ENCODE measurements at regions not wholly inside any gene's neighbourhood (a gene's known extent, or its start where the extent isn't known, plus 50 kb on each side); places are given as distances from the start of the nearest gene placed in this dataset.
"Not testable (repeated sequence)": the region's sequence is repeated elsewhere in the genome, so short reads cannot be mapped to it uniquely, and the experiment has no call there.

- TF ChIP-seq CTCF (IDR thresholded peaks at IDR 0.05; ENCODE audit: borderline replicate concordance, control extremely low read depth, extremely low read depth, insufficient read depth, missing control alignments) = no peak
- DNase-seq (ENCODE audit: low spot score) = no peak
- in situ Hi-C loops (cut with MboI; ENCODE audit: low sequenced_read_pairs, unreplicated experiment) = no loop called here
Measured at GRCh38 chr1:213345621-213346020, 294.6 kb downstream of the RPS6KC1 start.

GRCh38 chr1:213357403-213357802, 306.4 kb downstream of the RPS6KC1 start:
- TF ChIP-seq CTCF (IDR thresholded peaks at IDR 0.05; ENCODE audit: borderline replicate concordance, control extremely low read depth, extremely low read depth, insufficient read depth, missing control alignments) = no peak
- in situ Hi-C loops (cut with MboI; ENCODE audit: low sequenced_read_pairs, unreplicated experiment) = no loop called here
- no peak for DNase-seq (ENCODE audit: low spot score)

GRCh38 chr1:213358368-213358767, 307.3 kb downstream of the RPS6KC1 start:
- DNase-seq (ENCODE audit: low spot score); in situ Hi-C loops (cut with MboI; ENCODE audit: low sequenced_read_pairs, unreplicated experiment): not testable (repeated sequence)

- DNase-seq (ENCODE audit: low spot score) = no peak
- in situ Hi-C loops (cut with MboI; ENCODE audit: low sequenced_read_pairs, unreplicated experiment) = no loop called here
- no peak for TF ChIP-seq CTCF (IDR thresholded peaks at IDR 0.05; ENCODE audit: borderline replicate concordance, control extremely low read depth, extremely low read depth, insufficient read depth, missing control alignments)
Measured at GRCh38 chr1:213362598-213362997, 311.6 kb downstream of the RPS6KC1 start.

GRCh38 chr1:213366141-213366831, 315.2 kb downstream of the RPS6KC1 start:
- in situ Hi-C loops (cut with MboI; ENCODE audit: low sequenced_read_pairs, unreplicated experiment) = no loop called here
- TF ChIP-seq CTCF (IDR thresholded peaks at IDR 0.05; ENCODE audit: borderline replicate concordance, control extremely low read depth, extremely low read depth, insufficient read depth, missing control alignments) = no peak
- no peak for DNase-seq (ENCODE audit: low spot score)

GRCh38 chr1:213369465-213369864, 318.4 kb downstream of the RPS6KC1 start:
- TF ChIP-seq CTCF (IDR thresholded peaks at IDR 0.05; ENCODE audit: borderline replicate concordance, control extremely low read depth, extremely low read depth, insufficient read depth, missing control alignments) = no peak
- in situ Hi-C loops (cut with MboI; ENCODE audit: low sequenced_read_pairs, unreplicated experiment) = no loop called here
- DNase-seq (ENCODE audit: low spot score) = no peak

GRCh38 chr1:213370523-213370922, 319.5 kb downstream of the RPS6KC1 start:
- no peak for TF ChIP-seq CTCF (IDR thresholded peaks at IDR 0.05; ENCODE audit: borderline replicate concordance, control extremely low read depth, extremely low read depth, insufficient read depth, missing control alignments)
- in situ Hi-C loops (cut with MboI; ENCODE audit: low sequenced_read_pairs, unreplicated experiment) = no loop called here
- no peak for DNase-seq (ENCODE audit: low spot score)
